Kidney (tissue), 13 donors: ENCODE measurements at regions not wholly inside any gene's neighbourhood (a gene's known extent, or its start where the extent isn't known, plus 50 kb on each side); places are given as distances from the start of the nearest gene placed in this dataset.

ENCODE experiments used
- DNase-seq, 5 donors: peaks; one replicate each; pipeline ENCODE4 v3.0.0-alpha.2; 2013 to 2020
- FAIRE-seq: peaks from 2 replicates; lab custom pipeline; 2012; peaks lifted over from hg19 to GRCh38; lab: Jason Lieb, UNC
- H3K27ac ChIP-seq, 2 donors: one replicate each; pipeline ENCODE4 v1.7.0; 2013; ENCODE audit warnings: low read depth in 2 of 2, low read length in 2 of 2, inconsistent platforms in 1 of 2
- H3K27me3 ChIP-seq: one replicate; pipeline ENCODE4 v1.7.1; 2013; ENCODE audit warnings: low read length, inconsistent platforms; ENCODE audit not compliant: control insufficient read depth, insufficient read depth
- H3K36me3 ChIP-seq, 3 donors: one replicate each; pipeline versions ENCODE4 v1.7.0 to v1.7.1; 2013; ENCODE audit warnings: low read length in 3 of 3, control low read depth in 1 of 3, inconsistent platforms in 1 of 3; ENCODE audit not compliant: insufficient read depth in 3 of 3, control insufficient read depth in 2 of 3
- H3K4me1 ChIP-seq, 3 donors: one replicate each; pipeline versions ENCODE4 v1.7.0 to v1.7.1; 2013; ENCODE audit warnings: low read length in 3 of 3, inconsistent platforms in 1 of 3, low read depth in 1 of 3; ENCODE audit not compliant: control insufficient read depth in 2 of 3, insufficient read depth in 2 of 3
- H3K4me3 ChIP-seq, 3 donors: one replicate each; pipeline versions ENCODE4 v1.7.0 to v1.8.1; 2013; ENCODE audit warnings: low read length in 3 of 3, control low read depth in 1 of 3, inconsistent platforms in 1 of 3
- H3K9ac ChIP-seq, 3 donors: one replicate each; pipeline versions ENCODE4 v1.7.0 to v1.7.1; 2013; ENCODE audit warnings: low read length in 3 of 3, control low read depth in 1 of 3, inconsistent platforms in 1 of 3
- H3K9me3 ChIP-seq, 3 donors: one replicate each; pipeline versions ENCODE4 v1.7.0 to v1.7.1; 2013; ENCODE audit warnings: low read length in 3 of 3, control low read depth in 1 of 3, inconsistent platforms in 1 of 3; ENCODE audit not compliant: control insufficient read depth in 2 of 3, insufficient read depth in 1 of 3
- intact Hi-C: fragments of 100-400 bp; cut with DNase I; formaldehyde crosslinking; loops from one replicate; pipeline ENCODE4 v1.11.1; 2022
- TF ChIP-seq, protein P1 (sequence below): IDR thresholded peaks from 3 replicates; pipeline ENCODE4 v1.5.1; 2012; ENCODE audit warnings: mild to moderate bottlenecking, moderate library complexity, borderline replicate concordance; ENCODE audit not compliant: insufficient read depth; ENCODE audit errors: extremely low read depth
- donor health status: control.
- donor health status: control.
- donor health status: control.
- donor health status: control.
- donor health status: control.
- donor health status: DM: yes; HTN: yes; CAD: no.
- donor health status: Normal renal cell carcinoma (clear cell type).

DNA sequence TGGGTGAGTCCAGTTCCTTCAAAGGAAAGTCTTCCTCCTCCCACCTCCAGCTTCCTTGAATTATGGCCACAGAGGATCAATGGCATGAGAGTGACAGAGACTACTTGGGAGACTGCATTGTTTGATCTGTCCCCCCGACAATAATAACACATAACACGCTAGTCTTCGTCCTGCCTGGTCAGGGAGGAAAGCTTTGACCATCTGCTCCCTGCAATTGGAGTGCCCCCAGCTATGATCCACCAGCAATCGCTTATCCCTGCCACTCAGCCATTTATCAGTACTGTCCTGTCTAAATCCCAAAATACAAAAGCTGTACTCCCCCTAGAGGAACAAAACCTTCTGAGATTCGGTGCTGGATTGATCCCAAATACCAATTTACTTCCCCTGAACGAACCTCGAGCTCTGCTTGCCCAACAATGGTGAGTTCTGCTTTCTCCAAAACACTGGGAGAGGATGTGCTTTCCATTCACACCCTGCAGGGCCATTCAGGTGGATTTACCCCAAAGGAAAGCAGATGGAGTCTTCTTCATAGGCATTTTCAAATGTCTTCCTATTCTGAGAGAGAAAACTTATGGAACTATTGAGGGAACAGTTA lies 466.7 kb downstream of the TSHZ3 start:
- H3K27me3 ChIP-seq = no peaks in the 10 kb centered on the region
- no peaks in the 10 kb centered on the region for H3K4me1 ChIP-seq
- H3K9me3 ChIP-seq = no peaks in the 10 kb centered on the region
- no peak overlapping the region for H3K9ac ChIP-seq
- H3K36me3 ChIP-seq = no peaks in the 10 kb centered on the region
- H3K4me3 ChIP-seq = no peak overlapping the region
- FAIRE-seq = no peak
- DNase-seq = no peak
- intact Hi-C loops = no loop called here
- TF ChIP-seq, protein P1, sequence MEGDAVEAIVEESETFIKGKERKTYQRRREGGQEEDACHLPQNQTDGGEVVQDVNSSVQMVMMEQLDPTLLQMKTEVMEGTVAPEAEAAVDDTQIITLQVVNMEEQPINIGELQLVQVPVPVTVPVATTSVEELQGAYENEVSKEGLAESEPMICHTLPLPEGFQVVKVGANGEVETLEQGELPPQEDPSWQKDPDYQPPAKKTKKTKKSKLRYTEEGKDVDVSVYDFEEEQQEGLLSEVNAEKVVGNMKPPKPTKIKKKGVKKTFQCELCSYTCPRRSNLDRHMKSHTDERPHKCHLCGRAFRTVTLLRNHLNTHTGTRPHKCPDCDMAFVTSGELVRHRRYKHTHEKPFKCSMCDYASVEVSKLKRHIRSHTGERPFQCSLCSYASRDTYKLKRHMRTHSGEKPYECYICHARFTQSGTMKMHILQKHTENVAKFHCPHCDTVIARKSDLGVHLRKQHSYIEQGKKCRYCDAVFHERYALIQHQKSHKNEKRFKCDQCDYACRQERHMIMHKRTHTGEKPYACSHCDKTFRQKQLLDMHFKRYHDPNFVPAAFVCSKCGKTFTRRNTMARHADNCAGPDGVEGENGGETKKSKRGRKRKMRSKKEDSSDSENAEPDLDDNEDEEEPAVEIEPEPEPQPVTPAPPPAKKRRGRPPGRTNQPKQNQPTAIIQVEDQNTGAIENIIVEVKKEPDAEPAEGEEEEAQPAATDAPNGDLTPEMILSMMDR = no peak
- no peak overlapping the region for H3K27ac ChIP-seq

DNA sequence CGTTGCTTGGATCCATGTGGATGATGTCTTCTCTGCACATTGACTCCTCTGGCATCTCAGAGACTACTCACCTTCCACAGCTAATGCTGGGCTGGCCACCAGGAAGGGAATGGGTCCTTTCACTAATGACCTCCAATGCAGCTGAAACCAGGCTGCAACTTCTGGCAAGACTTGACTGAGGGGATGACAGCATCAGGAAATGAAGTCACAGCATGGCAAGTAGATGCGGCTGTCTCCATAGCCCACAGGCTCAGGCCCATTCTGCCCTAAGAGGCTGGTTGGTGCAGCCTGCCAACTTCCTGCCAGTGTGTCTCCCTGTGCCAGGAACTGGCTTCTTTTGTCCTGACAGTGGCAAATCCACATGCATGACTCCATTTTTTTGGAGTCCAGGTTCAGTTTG lies 467.3 kb downstream of the TSHZ3 start:
- Histone ChIP-seq H3K9ac (no peak overlapping the region), H3K27ac (no peak overlapping the region), H3K9me3 (no peaks in the 10 kb centered on the region), H3K27me3 (no peaks in the 10 kb centered on the region), H3K36me3 (no peaks in the 10 kb centered on the region), H3K4me3 (no peak overlapping the region), H3K4me1 (no peaks in the 10 kb centered on the region)
- DNase-seq (no peak), FAIRE-seq (no peak)
- intact Hi-C loops = no loop called here
- TF ChIP-seq, protein P1 = no peak

- Histone ChIP-seq H3K9me3 (no peaks in the 10 kb centered on the region), H3K4me3 (no peak overlapping the region), H3K27ac (no peak overlapping the region), H3K27me3 (no peaks in the 10 kb centered on the region), H3K9ac (no peak overlapping the region), H3K4me1 (no peaks in the 10 kb centered on the region), H3K36me3 (no peaks in the 10 kb centered on the region)
- TF ChIP-seq, protein P1 = no peak
- no peak for FAIRE-seq
- DNase-seq = no peak
- intact Hi-C loops = no loop called here
Observed at GRCh38 chr19:30881281-30881680, 468.0 kb downstream of the TSHZ3 start.

GRCh38 chr19:30880551-30880950 lies 468.7 kb downstream of the TSHZ3 start:
- Histone ChIP-seq H3K36me3 (no peaks in the 10 kb centered on the region), H3K9ac (no peak overlapping the region), H3K27me3 (no peaks in the 10 kb centered on the region), H3K27ac (no peak overlapping the region), H3K4me3 (no peak overlapping the region), H3K4me1 (no peaks in the 10 kb centered on the region), H3K9me3 (no peaks in the 10 kb centered on the region)
- no peak for DNase-seq
- no peak for FAIRE-seq
- intact Hi-C loops = no loop called here
- TF ChIP-seq, protein P1 = no peak
